Lung microvascular endothelial cell (primary cell): ENCODE measurements at regions not wholly inside any gene's neighbourhood (a gene's known extent, or its start where the extent isn't known, plus 50 kb on each side); places are given as distances from the start of the nearest gene placed in this dataset.
"Not testable (repeated sequence)": the region's sequence is repeated elsewhere in the genome, so short reads cannot be mapped to it uniquely, and the experiment has no call there.

Experiments used
- DNase-seq, 2 donors: peaks; one replicate each; pipeline versions ENCODE4 v3.0.0 to v3.0.0-alpha.2; 2010; ENCODE audit warnings: low read depth in 2 of 2

GRCh38 chr6:56904068-56904467 lies 50.8 kb upstream of the BEND6 start:
- DNase-seq: peak in 1 of 2 donors; percentile 58

GRCh38 chr6:56902641-56903464 lies 52.1 kb upstream of the BEND6 start:
- peak; percentile 49 to 56 for DNase-seq

GRCh38 chr6:56900784-56901183 lies 54.1 kb upstream of the BEND6 start:
- no peak for DNase-seq

GRCh38 chr6:56899753-56900152 lies 55.2 kb upstream of the BEND6 start:
- DNase-seq: no peak

- peak; percentile 5 to 29 for DNase-seq
Measured at GRCh38 chr6:56899311-56899710, 55.6 kb upstream of the BEND6 start.

GRCh38 chr6:56897789-56898529 lies 56.9 kb upstream of the BEND6 start:
- no peak for DNase-seq

- no peak for DNase-seq
Measured at GRCh38 chr6:56891754-56892153, 63.2 kb upstream of the BEND6 start.

- DNase-seq: peak in 1 of 2 donors; percentile 87
Measured at GRCh38 chr6:56890683-56891429, 64.1 kb upstream of the BEND6 start.

DNA sequence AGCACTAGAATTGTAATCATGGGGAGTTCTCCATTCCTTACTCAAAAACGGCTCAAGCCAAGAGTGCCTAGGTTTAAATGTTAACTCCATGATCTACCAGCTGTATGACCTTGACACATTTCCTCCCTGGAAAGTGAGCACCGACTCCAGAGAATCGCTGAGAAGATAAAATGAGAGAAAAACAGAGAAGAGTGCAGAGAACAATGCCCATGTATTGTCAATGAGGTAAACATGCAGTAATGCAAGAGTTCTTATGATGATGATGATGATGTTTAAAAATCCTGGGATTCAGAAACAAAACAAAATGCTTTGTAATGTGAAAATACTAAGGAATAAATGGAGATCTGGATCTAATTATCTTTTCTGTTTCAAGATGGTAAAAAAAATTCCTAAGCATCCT lies 64.8 kb upstream of the BEND6 start:
- DNase-seq: peak in 1 of 2 donors; percentile 47

- no peak for DNase-seq
Measured at GRCh38 chr6:56889492-56889891, 65.4 kb upstream of the BEND6 start.

- peak in 1 of 2 donors; percentile 38 for DNase-seq
Measured at GRCh38 chr6:56888687-56889086, 66.2 kb upstream of the BEND6 start.

- DNase-seq: no peak
Measured at GRCh38 chr6:56887086-56887485, 67.8 kb upstream of the BEND6 start.

- no peak for DNase-seq
Measured at GRCh38 chr6:56877922-56878321, 77.0 kb upstream of the BEND6 start.

DNA sequence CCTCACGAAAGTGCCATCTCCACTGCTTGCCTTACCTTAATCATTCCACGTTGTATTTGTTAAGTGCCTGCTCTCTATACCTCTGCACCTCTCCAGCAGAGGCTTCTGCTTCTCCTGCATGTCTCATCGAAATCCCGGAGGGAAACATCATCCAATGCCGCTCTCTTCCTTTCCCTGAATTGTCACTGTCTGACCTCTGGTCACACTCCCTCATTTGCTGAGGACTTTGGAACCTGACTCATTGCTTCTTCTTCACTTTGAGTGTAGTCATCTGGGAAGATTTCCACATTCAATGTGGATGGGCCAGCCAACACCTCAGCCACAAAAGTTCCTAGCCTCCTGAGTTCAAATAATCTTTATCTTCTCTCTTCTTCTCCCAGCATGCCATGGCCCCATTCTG lies 78.9 kb upstream of the BEND6 start:
- no peak for DNase-seq

GRCh38 chr6:56875523-56875922 lies 79.4 kb upstream of the BEND6 start:
- no peak for DNase-seq

- no peak for DNase-seq
Measured at GRCh38 chr6:56874328-56874727, 80.6 kb upstream of the BEND6 start.

DNA sequence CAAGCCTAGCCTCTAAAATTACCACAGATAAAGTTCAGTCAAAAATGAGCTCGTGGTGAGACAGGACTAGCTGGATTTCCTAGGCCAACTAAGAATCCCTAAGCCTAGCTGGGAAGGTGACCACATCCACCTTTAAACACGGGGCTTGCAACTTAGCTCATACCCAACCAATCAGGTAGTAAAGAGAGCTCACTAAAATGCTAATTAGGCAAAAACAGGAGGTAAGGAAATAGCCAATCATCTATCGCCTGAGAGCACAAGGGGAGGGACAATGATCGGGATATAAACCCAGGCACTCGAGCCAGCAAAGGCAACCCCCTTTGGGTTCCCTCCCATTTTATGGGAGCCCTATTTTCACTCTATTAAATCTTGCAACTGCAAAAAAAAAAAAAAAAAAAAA lies 84.9 kb upstream of the BEND6 start:
- DNase-seq: not testable (repeated sequence)

DNA sequence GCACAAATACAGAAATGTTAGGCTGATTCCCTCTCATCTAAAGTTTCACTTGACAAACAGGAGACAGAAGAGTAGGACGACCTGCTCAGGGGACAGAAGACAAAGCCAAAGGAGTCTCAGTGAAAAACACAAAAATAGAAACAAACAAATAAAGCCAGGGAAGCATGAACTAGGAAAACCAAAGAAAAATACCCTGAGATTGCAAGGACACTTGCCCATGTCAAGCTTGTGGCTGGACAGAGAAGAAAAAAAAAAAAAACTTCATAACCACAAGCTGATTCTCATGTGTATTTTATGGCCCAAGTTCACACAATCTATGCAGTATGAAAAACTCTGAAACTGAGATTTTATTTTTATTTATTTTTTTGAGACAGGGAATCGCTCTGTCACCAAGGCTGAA lies 85.6 kb upstream of the BEND6 start:
- no peak for DNase-seq

DNA sequence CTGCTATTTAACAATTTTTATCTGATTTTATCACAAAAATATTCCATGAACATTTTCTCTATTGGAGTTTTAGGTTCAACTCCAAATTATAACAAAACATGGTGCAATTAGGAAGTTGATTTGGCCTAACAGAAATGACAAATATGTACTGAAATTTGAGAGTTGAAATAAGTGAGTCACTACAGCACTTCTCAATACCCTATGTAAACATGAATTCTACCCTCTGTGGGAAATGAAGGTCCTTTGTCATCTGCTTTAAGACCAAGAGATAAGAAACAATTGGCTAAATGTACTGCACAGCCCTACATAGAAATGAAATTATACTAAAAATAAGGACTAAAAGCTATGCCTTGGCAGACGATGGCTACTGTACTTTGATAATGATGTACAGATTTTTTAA lies 86.2 kb upstream of the BEND6 start:
- DNase-seq: peak; percentile 33 to 93

DNA sequence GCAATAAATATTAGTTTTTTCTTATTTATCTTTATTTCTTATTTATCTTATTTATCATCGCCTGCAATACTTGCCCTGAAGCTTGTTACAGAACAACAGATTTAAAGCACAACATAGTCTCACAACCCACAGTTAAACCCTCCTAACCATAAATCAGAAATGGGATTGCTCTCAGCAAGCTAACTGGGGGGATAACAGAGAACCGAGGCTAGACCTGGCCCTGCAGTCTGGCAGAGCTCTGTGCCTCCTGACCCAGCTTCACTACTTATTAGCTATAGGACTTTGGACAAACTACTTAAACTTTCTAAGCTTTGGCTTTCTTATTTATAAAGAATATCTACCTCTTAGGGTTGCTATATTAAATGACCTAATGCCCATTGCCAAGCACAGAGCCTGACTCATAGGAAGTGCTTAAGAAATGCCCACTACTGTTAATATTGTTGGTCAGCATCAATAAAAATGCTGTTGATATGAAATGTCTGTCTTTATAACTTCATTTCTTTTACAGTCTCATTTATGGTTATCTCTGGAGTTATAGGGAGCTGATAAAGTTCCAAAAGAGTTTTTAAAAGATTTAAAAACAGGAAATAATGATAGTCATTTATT lies 87.9 kb upstream of the BEND6 start:
- DNase-seq: peak; percentile 30 to 80

- DNase-seq: no peak
Measured at GRCh38 chr6:56865081-56865875, 89.6 kb upstream of the BEND6 start.
